Right lobe of liver (tissue), 4 donors: ENCODE measurements at regions not wholly inside any gene's neighbourhood (a gene's known extent, or its start where the extent isn't known, plus 50 kb on each side); places are given as distances from the start of the nearest gene placed in this dataset.

Source experiments
- CTCF ChIP-seq, 4 donors: fragments of 200-600 bp in 3 of 4; fragments of 450-650 bp in 1 of 4; IDR thresholded peaks; one replicate each; pipeline versions ENCODE4 v1.5.1 to v1.8.0; 2016 to 2022; ENCODE audit warnings: antibody characterized with exemption in 4 of 4, mild to moderate bottlenecking in 2 of 4
- POLR2A ChIP-seq: fragments of 450-650 bp; IDR thresholded peaks from one replicate; pipeline ENCODE4 v1.6.1; 2017; ENCODE audit warnings: antibody characterized with exemption, mild to moderate bottlenecking
- donor health status: DM: no; HTN: no; CAD: no.
- donor health status: DM: no; HTN: no; CAD: no.
- donor health status: DM: no; HTN: yes; CAD: no.

GRCh38 chr7:13835442-13835841 lies 154.0 kb downstream of the ETV1 start:
- TF ChIP-seq POLR2A, result no peak
- TF ChIP-seq CTCF (IDR thresholded peaks at IDR 0.05), result no peak
